ENCODE measurements at regions not wholly inside any gene's neighbourhood (a gene's known extent, or its start where the extent isn't known, plus 50 kb on each side); places are given as distances from the start of the nearest gene placed in this dataset.
"Not testable (repeated sequence)": the region's sequence is repeated elsewhere in the genome, so short reads cannot be mapped to it uniquely, and the experiment has no call there.

GRCh38 chr5:2087980-2088379 is 205.3 kb upstream of the IRX4 start:
- in situ Hi-C loops (cut with HindIII; ENCODE audit: low sequenced_read_pairs), result no loop called here
- no peak for DNase-seq (ENCODE audit: low read depth, low spot score)
- no peak for TF ChIP-seq CTCF (IDR thresholded peaks at IDR 0.05; ENCODE audit: low read depth, low read length)
- H3K4me3 ChIP-seq (ENCODE audit: low read depth, low read length), result no peak overlapping the region

GRCh38 chr5:2075365-2075764 is 192.6 kb upstream of the IRX4 start:
- in situ Hi-C loops (cut with HindIII; ENCODE audit: low sequenced_read_pairs), result no loop called here
- DNase-seq (ENCODE audit: low read depth, low spot score), result no peak
- H3K4me3 ChIP-seq (ENCODE audit: low read depth, low read length), result no peak overlapping the region
- TF ChIP-seq CTCF (IDR thresholded peaks at IDR 0.05; ENCODE audit: low read depth, low read length), result no peak

GRCh38 chr5:2071562-2071961 is 188.8 kb upstream of the IRX4 start:
- in situ Hi-C loops (cut with HindIII; ENCODE audit: low sequenced_read_pairs), result no loop called here
- H3K4me3 ChIP-seq (ENCODE audit: low read depth, low read length), result no peak overlapping the region
- no peak for TF ChIP-seq CTCF (IDR thresholded peaks at IDR 0.05; ENCODE audit: low read depth, low read length)

GRCh38 chr5:2070787-2071186 is 188.1 kb upstream of the IRX4 start:
- H3K4me3 ChIP-seq (ENCODE audit: low read depth, low read length); in situ Hi-C loops (cut with HindIII; ENCODE audit: low sequenced_read_pairs); DNase-seq (ENCODE audit: low read depth, low spot score): not testable (repeated sequence)

More at GRCh38 chr5:2071562-2071961, 188.8 kb upstream of the IRX4 start:
- no peak for DNase-seq (ENCODE audit: low read depth, low spot score)

GRCh38 chr5:2068531-2068930 is 185.8 kb upstream of the IRX4 start:
- in situ Hi-C loops (cut with HindIII; ENCODE audit: low sequenced_read_pairs), result no loop called here
- H3K4me3 ChIP-seq (ENCODE audit: low read depth, low read length), result no peak overlapping the region
- TF ChIP-seq CTCF (IDR thresholded peaks at IDR 0.05; ENCODE audit: low read depth, low read length), result no peak
- no peak for DNase-seq (ENCODE audit: low read depth, low spot score)

- in situ Hi-C loops (cut with HindIII; ENCODE audit: low sequenced_read_pairs), result no loop called here
- TF ChIP-seq CTCF (IDR thresholded peaks at IDR 0.05; ENCODE audit: low read depth, low read length), result no peak
- no peak for DNase-seq (ENCODE audit: low read depth, low spot score)
- no peak overlapping the region for H3K4me3 ChIP-seq (ENCODE audit: low read depth, low read length)
Measured at GRCh38 chr5:2066373-2066772, 183.6 kb upstream of the IRX4 start.

GRCh38 chr5:2063380-2063779 is 180.7 kb upstream of the IRX4 start:
- DNase-seq (ENCODE audit: low read depth, low spot score); H3K4me3 ChIP-seq (ENCODE audit: low read depth, low read length); in situ Hi-C loops (cut with HindIII; ENCODE audit: low sequenced_read_pairs): not testable (repeated sequence)

GRCh38 chr5:2052687-2053086 is 170.0 kb upstream of the IRX4 start:
- no peak for DNase-seq (ENCODE audit: low read depth, low spot score)
- H3K4me3 ChIP-seq (ENCODE audit: low read depth, low read length), result no peak overlapping the region
- no peak for TF ChIP-seq CTCF (IDR thresholded peaks at IDR 0.05; ENCODE audit: low read depth, low read length)
- in situ Hi-C loops (cut with HindIII; ENCODE audit: low sequenced_read_pairs), result no loop called here

All from astrocyte of the spinal cord (primary cell).